ENCODE measurements at regions not wholly inside any gene's neighbourhood (a gene's known extent, or its start where the extent isn't known, plus 50 kb on each side); places are given as distances from the start of the nearest gene placed in this dataset.

DNA sequence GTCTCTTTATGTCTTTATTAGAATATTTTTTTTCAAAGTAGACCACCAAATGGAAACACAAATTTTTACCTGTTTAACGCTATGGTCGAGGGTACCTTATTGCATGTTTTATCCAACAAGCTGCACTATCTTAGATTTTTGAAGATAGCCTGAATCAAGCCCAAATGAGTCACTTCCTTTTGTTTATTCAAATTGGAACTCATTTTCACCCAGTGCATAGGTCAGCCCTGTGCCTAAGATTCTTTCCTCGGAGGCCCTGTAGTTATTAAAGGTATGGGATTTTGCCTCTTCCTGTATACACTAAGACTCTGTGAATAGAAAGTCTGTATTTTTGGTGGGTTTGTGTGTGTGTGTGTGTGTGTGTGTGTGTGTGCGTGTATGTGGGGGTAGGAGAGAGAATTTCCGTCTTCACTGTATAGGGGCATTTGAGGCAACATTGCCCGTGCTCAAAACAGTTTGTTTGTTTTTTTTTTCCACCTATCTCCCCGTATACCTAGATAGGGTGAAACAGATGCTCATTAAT lies 358.0 kb upstream of the CADM2 start:
- Histone ChIP-seq H4K20me1 (ENCODE audit: control insufficient read depth, insufficient read depth) (no peaks in the 10 kb centered on the region), H3K4me2 (ENCODE audit: control insufficient read depth, insufficient read depth) (no peak overlapping the region), H3K9me3 (replicated peaks; ENCODE audit: control insufficient read depth, insufficient read depth, low read length) (no peaks in the 10 kb centered on the region), H3K27ac (ENCODE audit: control insufficient read depth, insufficient read depth) (no peak overlapping the region), H3K4me3 (no peak overlapping the region), H3K4me1 (ENCODE audit: control insufficient read depth, insufficient read depth, low read length) (no peaks in the 10 kb centered on the region), H2AFZ (ENCODE audit: control insufficient read depth, low read depth, low read length) (no peak overlapping the region), H3K27me3 (replicated peaks in 1 of 2; ENCODE audit: control insufficient read depth in 2 of 2, insufficient read depth in 2 of 2, low read length in 1 of 2) (no peaks in the 10 kb centered on the region), H3K79me2 (ENCODE audit: control insufficient read depth, insufficient read depth, low read length) (no peaks in the 10 kb centered on the region), H3K9ac (ENCODE audit: control insufficient read depth, insufficient read depth, low read length) (no peak overlapping the region), H3K36me3 (ENCODE audit: control insufficient read depth in 2 of 2, insufficient read depth in 2 of 2, low read length in 1 of 2) (no peaks in the 10 kb centered on the region)
- intact Hi-C loops (cut with micrococcal nuclease; ENCODE audit: unreplicated experiment) (no loop called here), in situ Hi-C loops (cut with MboI) (no loop called here)
- no TSS peak for BruUV-seq (replicated peaks)
- FAIRE-seq = no peak
- CTCF ChIA-PET = no interaction called here
- no peak for DNase-seq (ENCODE audit: low read depth, low spot score)
- SMC1A ChIA-PET (ENCODE audit: uncharacterized antibody, unreplicated experiment) = no interaction called here
- RAD21 ChIA-PET (ENCODE audit: unreplicated experiment) = no interaction called here
- POLR2A ChIA-PET = no interaction called here
- peak; percentile 44; the same call in 1 of the 3 replicates for ATAC-seq
- 28% methylated on average over 7 of the region's 7 CpGs for WGBS (ENCODE audit: insufficient coverage, insufficient replicate concordance, low lambda C conversion rate, missing lambda C conversion rate)
- no peak for TF ChIP-seq FOXK2 (IDR thresholded peaks at IDR 0.05)
- no peak for TF ChIP-seq BMI1 (IDR thresholded peaks at IDR 0.05; ENCODE audit: borderline replicate concordance)
- no peak for TF ChIP-seq RB1 (IDR thresholded peaks at IDR 0.05; ENCODE audit: borderline replicate concordance)
- TF ChIP-seq ESRRA (IDR thresholded peaks at IDR 0.05; ENCODE audit: low read length) = no peak
- no peak for TF ChIP-seq GABPA (IDR thresholded peaks at IDR 0.05; ENCODE audit: low read depth)
- TF ChIP-seq KLF5 (IDR thresholded peaks at IDR 0.05; ENCODE audit: partially characterized antibody) = no peak

DNA sequence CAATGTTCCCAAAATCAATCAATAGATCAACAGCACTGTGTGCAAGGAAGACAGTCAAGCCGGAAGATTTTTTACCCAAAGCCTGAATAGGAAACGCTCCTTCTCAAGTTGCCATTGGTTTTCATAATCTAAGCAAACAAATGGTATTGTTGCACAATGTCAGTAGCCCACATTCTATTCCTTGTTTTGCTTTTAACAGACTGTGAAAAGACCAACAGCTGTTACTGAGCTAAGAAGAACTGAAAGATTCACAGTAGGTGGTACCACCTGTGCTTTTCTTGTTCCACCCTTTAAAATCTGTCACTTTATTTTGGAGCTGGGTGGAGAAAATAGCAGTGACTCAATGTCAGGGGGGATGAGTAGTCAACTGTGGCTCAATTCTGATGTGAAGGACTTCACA lies 357.5 kb upstream of the CADM2 start:
- Histone ChIP-seq H2AFZ (ENCODE audit: control insufficient read depth, low read depth, low read length) (no peak overlapping the region), H3K4me1 (ENCODE audit: control insufficient read depth, insufficient read depth, low read length) (no peaks in the 10 kb centered on the region), H3K9ac (ENCODE audit: control insufficient read depth, insufficient read depth, low read length) (no peak overlapping the region), H3K27me3 (replicated peaks in 1 of 2; ENCODE audit: control insufficient read depth in 2 of 2, insufficient read depth in 2 of 2, low read length in 1 of 2) (no peaks in the 10 kb centered on the region), H3K4me3 (no peak overlapping the region), H3K9me3 (replicated peaks; ENCODE audit: control insufficient read depth, insufficient read depth, low read length) (no peaks in the 10 kb centered on the region), H3K4me2 (ENCODE audit: control insufficient read depth, insufficient read depth) (no peak overlapping the region), H3K79me2 (ENCODE audit: control insufficient read depth, insufficient read depth, low read length) (no peaks in the 10 kb centered on the region), H3K27ac (ENCODE audit: control insufficient read depth, insufficient read depth) (no peak overlapping the region), H4K20me1 (ENCODE audit: control insufficient read depth, insufficient read depth) (no peaks in the 10 kb centered on the region), H3K36me3 (ENCODE audit: control insufficient read depth in 2 of 2, insufficient read depth in 2 of 2, low read length in 1 of 2) (no peaks in the 10 kb centered on the region)
- CTCF ChIA-PET = no interaction called here
- DNase-seq (ENCODE audit: low read depth, low spot score) = no peak
- intact Hi-C loops (cut with micrococcal nuclease; ENCODE audit: unreplicated experiment) (no loop called here), in situ Hi-C loops (cut with MboI) (no loop called here)
- 40% methylated on average over 2 of the region's 2 CpGs for WGBS (ENCODE audit: insufficient coverage, insufficient replicate concordance, low lambda C conversion rate, missing lambda C conversion rate)
- POLR2A ChIA-PET = no interaction called here
- ATAC-seq = peak; percentile 47; the same call in 2 of the 3 replicates
- SMC1A ChIA-PET (ENCODE audit: uncharacterized antibody, unreplicated experiment) = no interaction called here
- RAD21 ChIA-PET (ENCODE audit: unreplicated experiment) = no interaction called here
- no peak for FAIRE-seq
- BruUV-seq (replicated peaks) = no TSS peak
- TF ChIP-seq TCF7 (IDR thresholded peaks at IDR 0.05; ENCODE audit: borderline replicate concordance) = no peak
- TF ChIP-seq, protein P1, sequence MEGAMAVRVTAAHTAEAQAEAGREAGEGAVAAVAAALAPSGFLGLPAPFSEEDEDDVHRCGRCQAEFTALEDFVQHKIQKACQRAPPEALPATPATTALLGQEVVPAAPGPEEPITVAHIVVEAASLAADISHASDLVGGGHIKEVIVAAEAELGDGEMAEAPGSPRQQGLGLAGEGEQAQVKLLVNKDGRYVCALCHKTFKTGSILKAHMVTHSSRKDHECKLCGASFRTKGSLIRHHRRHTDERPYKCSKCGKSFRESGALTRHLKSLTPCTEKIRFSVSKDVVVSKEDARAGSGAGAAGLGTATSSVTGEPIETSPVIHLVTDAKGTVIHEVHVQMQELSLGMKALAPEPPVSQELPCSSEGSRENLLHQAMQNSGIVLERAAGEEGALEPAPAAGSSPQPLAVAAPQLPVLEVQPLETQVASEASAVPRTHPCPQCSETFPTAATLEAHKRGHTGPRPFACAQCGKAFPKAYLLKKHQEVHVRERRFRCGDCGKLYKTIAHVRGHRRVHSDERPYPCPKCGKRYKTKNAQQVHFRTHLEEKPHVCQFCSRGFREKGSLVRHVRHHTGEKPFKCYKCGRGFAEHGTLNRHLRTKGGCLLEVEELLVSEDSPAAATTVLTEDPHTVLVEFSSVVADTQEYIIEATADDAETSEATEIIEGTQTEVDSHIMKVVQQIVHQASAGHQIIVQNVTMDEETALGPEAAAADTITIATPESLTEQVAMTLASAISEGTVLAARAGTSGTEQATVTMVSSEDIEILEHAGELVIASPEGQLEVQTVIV (IDR thresholded peaks at IDR 0.05; ENCODE audit: borderline replicate concordance, partially characterized antibody) = no peak
- TF ChIP-seq, protein P2, sequence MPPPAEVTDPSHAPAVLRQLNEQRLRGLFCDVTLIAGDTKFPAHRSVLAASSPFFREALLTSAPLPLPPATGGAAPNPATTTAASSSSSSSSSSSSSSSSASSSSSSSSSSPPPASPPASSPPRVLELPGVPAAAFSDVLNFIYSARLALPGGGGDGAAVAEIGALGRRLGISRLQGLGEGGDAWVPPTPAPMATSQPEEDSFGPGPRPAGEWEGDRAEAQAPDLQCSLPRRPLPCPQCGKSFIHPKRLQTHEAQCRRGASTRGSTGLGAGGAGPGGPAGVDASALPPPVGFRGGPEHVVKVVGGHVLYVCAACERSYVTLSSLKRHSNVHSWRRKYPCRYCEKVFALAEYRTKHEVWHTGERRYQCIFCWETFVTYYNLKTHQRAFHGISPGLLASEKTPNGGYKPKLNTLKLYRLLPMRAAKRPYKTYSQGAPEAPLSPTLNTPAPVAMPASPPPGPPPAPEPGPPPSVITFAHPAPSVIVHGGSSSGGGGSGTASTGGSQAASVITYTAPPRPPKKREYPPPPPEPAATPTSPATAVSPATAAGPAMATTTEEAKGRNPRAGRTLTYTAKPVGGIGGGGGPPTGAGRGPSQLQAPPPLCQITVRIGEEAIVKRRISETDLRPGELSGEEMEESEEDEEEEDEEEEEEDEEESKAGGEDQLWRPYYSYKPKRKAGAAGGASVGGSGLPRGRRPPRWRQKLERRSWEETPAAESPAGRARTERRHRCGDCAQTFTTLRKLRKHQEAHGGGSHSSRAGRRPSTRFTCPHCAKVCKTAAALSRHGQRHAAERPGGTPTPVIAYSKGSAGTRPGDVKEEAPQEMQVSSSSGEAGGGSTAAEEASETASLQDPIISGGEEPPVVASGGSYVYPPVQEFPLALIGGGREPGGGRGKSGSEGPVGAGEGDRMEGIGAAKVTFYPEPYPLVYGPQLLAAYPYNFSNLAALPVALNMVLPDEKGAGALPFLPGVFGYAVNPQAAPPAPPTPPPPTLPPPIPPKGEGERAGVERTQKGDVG (CRISPR knock-in tag; IDR thresholded peaks at IDR 0.05) = no peak
- no peak for TF ChIP-seq GABPA (IDR thresholded peaks at IDR 0.05; ENCODE audit: low read depth)
- TF ChIP-seq, protein P3, sequence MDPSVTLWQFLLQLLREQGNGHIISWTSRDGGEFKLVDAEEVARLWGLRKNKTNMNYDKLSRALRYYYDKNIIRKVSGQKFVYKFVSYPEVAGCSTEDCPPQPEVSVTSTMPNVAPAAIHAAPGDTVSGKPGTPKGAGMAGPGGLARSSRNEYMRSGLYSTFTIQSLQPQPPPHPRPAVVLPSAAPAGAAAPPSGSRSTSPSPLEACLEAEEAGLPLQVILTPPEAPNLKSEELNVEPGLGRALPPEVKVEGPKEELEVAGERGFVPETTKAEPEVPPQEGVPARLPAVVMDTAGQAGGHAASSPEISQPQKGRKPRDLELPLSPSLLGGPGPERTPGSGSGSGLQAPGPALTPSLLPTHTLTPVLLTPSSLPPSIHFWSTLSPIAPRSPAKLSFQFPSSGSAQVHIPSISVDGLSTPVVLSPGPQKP (IDR thresholded peaks at IDR 0.05; ENCODE audit: low read depth, low read length) = no peak
- no peak for TF ChIP-seq NFIC (IDR thresholded peaks at IDR 0.05; ENCODE audit: low read depth, low read length)
- TF ChIP-seq MEF2B (IDR thresholded peaks at IDR 0.05; ENCODE audit: partially characterized antibody, poor library complexity, severe bottlenecking) = no peak
